AG10803 (cell line): ENCODE measurements at regions not wholly inside any gene's neighbourhood (a gene's known extent, or its start where the extent isn't known, plus 50 kb on each side); places are given as distances from the start of the nearest gene placed in this dataset.

Experiments
- DNase-seq: peaks from one replicate; pipeline ENCODE4 v3.0.0; 2010; ENCODE audit warnings: low read depth
- H3K4me3 ChIP-seq: 2 replicates; pipeline ENCODE4 v1.5.1; 2011; ENCODE audit warnings: mild to moderate bottlenecking, low read length, control low read depth
- TF ChIP-seq, protein P1 (sequence below): conservative IDR thresholded peaks from 2 replicates; pipeline ENCODE4 v1.5.1; 2011; ENCODE audit warnings: mild to moderate bottlenecking, low read length, control low read depth, inconsistent platforms

- no peak for DNase-seq
- no peak overlapping the region for H3K4me3 ChIP-seq
- TF ChIP-seq, protein P1, sequence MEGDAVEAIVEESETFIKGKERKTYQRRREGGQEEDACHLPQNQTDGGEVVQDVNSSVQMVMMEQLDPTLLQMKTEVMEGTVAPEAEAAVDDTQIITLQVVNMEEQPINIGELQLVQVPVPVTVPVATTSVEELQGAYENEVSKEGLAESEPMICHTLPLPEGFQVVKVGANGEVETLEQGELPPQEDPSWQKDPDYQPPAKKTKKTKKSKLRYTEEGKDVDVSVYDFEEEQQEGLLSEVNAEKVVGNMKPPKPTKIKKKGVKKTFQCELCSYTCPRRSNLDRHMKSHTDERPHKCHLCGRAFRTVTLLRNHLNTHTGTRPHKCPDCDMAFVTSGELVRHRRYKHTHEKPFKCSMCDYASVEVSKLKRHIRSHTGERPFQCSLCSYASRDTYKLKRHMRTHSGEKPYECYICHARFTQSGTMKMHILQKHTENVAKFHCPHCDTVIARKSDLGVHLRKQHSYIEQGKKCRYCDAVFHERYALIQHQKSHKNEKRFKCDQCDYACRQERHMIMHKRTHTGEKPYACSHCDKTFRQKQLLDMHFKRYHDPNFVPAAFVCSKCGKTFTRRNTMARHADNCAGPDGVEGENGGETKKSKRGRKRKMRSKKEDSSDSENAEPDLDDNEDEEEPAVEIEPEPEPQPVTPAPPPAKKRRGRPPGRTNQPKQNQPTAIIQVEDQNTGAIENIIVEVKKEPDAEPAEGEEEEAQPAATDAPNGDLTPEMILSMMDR, result no peak
Measured at GRCh38 chr18:27717250-27717649, 459.7 kb downstream of the CDH2 start.

GRCh38 chr18:27715751-27716150 lies 461.2 kb downstream of the CDH2 start:
- TF ChIP-seq, protein P1, result no peak
- no peak for DNase-seq
- H3K4me3 ChIP-seq, result no peak overlapping the region

DNA sequence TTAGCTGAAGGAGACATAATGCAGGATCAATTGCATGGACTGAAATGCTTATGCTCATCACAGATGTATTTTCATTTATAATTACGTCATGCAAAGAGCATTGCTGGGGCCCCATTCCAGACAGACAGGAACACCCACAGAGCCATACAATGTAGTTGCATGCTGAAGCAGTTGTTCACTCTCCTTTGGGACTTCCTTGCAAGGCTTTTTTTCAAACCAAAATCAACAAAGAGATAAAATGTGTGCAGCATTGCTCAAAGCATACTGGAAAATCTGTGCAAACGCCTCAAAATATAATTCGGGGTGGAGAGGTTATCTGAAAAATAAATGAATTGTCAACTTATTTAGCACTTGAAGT lies 463.2 kb downstream of the CDH2 start:
- no peak overlapping the region for H3K4me3 ChIP-seq
- peak; percentile 62 for DNase-seq
- TF ChIP-seq, protein P1, result no peak

DNA sequence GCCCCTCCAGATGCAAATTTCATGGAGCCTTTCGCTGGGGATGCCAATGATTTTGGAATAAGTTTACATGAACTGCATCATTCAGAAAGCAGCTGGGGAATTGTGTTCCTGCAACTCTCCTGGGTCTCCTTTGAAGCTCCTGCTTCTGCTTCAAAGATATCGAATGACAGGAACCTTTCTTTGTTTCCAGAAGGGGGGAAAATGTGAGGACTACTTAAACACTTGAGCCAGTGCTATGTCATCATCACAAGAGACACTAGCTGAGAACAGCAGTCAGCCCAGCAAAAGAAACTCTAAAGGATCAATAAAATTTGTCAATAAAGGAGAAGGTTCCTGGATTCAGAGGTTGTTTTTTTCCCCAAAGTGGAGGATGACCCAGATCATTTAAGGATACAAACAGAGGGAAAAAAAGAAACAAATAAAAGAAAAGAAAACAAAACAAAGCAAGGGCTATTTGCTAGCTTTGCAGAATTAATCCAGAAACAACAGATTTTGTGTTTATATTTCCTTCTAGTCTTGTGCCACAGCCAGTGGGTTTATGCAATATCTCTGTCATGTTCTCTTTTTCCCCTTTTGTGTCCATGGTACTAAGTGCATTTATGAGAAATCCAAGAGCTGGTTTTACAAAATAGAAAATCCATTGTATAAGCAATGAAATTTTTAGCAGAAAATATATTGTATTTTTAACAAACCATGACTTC lies 463.7 kb downstream of the CDH2 start:
- no peak overlapping the region for H3K4me3 ChIP-seq
- TF ChIP-seq, protein P1, result no peak
- DNase-seq, result no peak

DNA sequence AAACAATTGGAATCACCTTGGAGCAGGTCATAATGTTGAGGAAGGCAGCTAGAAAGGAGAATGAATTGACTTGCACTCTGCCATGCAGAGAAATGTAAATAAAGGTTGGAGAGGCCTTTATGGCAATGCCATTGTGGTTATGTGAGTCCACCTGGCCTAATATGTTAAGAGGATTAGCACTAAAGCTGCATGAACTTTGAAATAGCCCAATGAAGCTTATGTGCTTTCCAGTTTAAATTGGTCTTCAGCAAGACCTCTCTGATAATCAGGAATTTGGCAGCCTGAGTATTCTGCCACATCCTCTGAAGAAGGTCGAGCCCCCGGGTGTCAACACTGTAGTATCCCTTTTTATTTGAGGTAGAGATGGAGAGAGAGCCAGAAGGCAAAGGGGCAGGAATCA lies 464.9 kb downstream of the CDH2 start:
- DNase-seq, result no peak

DNA sequence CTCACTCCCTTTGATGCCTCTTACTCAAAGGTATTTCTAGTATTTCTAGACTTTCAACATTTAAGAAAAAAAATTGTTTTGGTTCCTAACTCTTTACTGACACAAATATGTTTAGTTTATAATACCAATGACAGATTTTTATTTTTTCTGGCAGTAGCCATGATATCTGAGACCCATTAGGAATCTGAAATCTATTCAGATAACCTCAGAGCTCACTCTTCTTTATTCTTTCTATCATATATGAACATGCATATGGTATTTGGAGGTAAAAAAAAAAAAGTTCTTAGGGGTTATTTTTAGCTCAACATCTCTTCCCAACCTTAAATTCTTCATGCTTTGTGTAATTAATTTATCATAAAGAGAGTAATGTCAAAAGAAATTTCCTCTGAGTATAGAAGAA lies 465.5 kb downstream of the CDH2 start:
- no peak for DNase-seq
- TF ChIP-seq, protein P1, result no peak
- H3K4me3 ChIP-seq, result no peak overlapping the region

More for the DNA sequence above, 464.9 kb downstream of the CDH2 start:
- no peak overlapping the region for H3K4me3 ChIP-seq
- TF ChIP-seq, protein P1, result no peak

- DNase-seq, result no peak
- H3K4me3 ChIP-seq, result no peak overlapping the region
- TF ChIP-seq, protein P1, result no peak
Measured at GRCh38 chr18:27709344-27709743, 467.6 kb downstream of the CDH2 start.
